BLaER1 (cell line): ENCODE measurements at regions not wholly inside any gene's neighbourhood (a gene's known extent, or its start where the extent isn't known, plus 50 kb on each side); places are given as distances from the start of the nearest gene placed in this dataset.
"Not testable (repeated sequence)": the region's sequence is repeated elsewhere in the genome, so short reads cannot be mapped to it uniquely, and the experiment has no call there.

ENCODE experiments used
- H3K27ac ChIP-seq: shearing (Covaris generic); formaldehyde crosslinking; 2 replicates; pipeline ENCODE4 v1.8.1; 2022
- H3K27me3 ChIP-seq: shearing (Covaris generic); formaldehyde crosslinking; 2 replicates; pipeline ENCODE4 v1.8.1; 2022
- H3K36me3 ChIP-seq: shearing (Covaris generic); formaldehyde crosslinking; 2 replicates; pipeline ENCODE4 v1.8.1; 2022
- H3K4me1 ChIP-seq: shearing (Covaris generic); formaldehyde crosslinking; 2 replicates; pipeline ENCODE4 v1.8.1; 2022
- H3K4me2 ChIP-seq: shearing (Covaris generic); formaldehyde crosslinking; 2 replicates; pipeline ENCODE4 v1.8.1; 2022
- H3K4me3 ChIP-seq: shearing (Covaris generic); formaldehyde crosslinking; 2 replicates; pipeline ENCODE4 v1.8.1; 2022
- H3K9ac ChIP-seq: shearing (Covaris generic); formaldehyde crosslinking; 2 replicates; pipeline ENCODE4 v1.8.1; 2022
- H3K9me3 ChIP-seq: shearing (Covaris generic); formaldehyde crosslinking; 2 replicates; pipeline ENCODE4 v1.8.1; 2022
- H4K20me1 ChIP-seq: shearing (Covaris generic); formaldehyde crosslinking; 2 replicates; pipeline ENCODE4 v1.8.1; 2022
- Cebpa-rat ChIP-seq: shearing (Covaris generic); IDR thresholded peaks from 2 replicates; pipeline ENCODE4 v1.8.1; 2022

DNA sequence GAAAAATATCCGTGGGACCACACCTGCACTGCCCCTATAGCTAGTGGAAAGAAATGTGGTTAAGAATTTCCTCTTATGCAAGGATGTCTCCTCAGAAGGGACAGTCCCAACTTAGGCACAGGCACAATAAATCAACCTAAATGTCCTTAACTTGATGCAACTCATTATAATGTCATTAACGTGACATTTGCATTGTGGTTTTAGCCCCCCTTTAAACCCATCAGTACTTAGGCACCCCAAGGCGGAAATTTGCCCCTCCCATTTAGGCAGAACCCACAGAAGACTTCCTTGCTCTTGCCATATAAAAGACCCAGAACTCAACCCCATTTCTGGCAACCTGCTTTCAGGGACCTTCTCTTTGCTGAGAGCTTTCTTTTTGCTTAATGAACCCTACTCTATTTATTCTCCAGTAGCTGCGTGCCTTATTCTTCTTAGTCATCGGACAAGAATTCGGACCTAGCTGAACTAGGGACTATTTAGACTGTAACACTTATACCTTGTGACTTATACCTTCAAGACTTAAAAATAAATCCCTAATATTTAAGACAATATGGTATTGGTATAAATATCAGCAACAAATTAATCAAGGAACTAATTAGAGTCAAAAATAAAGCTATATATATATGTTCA is 1281.6 kb upstream of the TMEFF2 start:
- Histone ChIP-seq H3K9me3 (no peaks in the 10 kb centered on the region), H3K9ac (no peak overlapping the region), H3K27ac (no peak overlapping the region), H3K4me1 (no peaks in the 10 kb centered on the region), H3K27me3 (no peaks in the 10 kb centered on the region), H3K36me3 (no peaks in the 10 kb centered on the region), H3K4me2 (no peak overlapping the region), H4K20me1 (no peaks in the 10 kb centered on the region), H3K4me3 (no peak overlapping the region)
- TF ChIP-seq Cebpa-rat = no peak

DNA sequence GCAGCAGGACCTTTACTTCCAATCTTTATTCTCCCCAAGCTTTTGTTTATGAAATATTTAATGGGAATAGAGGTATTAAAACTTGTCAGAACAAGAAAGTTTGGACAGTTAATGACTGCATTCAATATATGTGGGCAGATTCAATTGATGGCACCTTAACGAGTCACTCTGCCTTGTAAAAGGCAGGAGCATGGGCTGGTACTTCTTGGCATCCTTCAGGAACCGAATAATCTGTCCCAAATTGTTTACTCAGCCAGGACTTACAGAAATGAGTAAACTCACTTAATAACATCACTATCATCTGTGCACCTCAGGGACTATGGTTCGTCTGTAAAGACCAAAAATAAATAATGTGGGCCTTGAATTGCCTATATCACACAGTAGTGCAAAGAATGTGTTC is 1280.3 kb upstream of the TMEFF2 start:
- Histone ChIP-seq H3K4me1 (no peaks in the 10 kb centered on the region), H3K36me3 (no peaks in the 10 kb centered on the region), H3K27me3 (no peaks in the 10 kb centered on the region), H4K20me1 (no peaks in the 10 kb centered on the region), H3K27ac (no peak overlapping the region), H3K9me3 (no peaks in the 10 kb centered on the region), H3K9ac (no peak overlapping the region), H3K4me3 (no peak overlapping the region), H3K4me2 (no peak overlapping the region)
- TF ChIP-seq Cebpa-rat = no peak

DNA sequence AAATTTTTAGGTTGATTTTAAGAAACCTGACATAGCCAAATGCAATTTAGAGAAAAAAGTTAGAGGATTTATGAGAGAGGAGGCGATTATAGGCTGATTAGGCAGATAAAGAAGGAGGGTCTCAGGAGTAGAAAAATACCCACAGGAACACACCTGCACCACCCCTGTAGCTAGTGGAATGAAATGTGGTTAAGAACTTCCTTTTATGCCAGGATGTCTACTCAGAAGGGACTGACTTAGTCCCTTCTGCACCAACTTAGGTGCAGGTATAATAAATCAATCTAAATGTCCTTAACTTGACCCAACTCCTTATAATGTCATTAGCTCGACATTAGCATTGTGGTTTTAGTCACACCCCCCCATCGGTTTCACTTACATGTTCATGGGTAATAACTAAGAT is 1274.5 kb upstream of the TMEFF2 start:
- no peak for TF ChIP-seq Cebpa-rat
- Histone ChIP-seq H3K27me3 (no peaks in the 10 kb centered on the region), H3K4me3 (no peak overlapping the region), H3K36me3 (no peaks in the 10 kb centered on the region), H3K9ac (no peak overlapping the region), H3K4me1 (no peaks in the 10 kb centered on the region), H3K9me3 (no peaks in the 10 kb centered on the region), H3K27ac (no peak overlapping the region), H3K4me2 (no peak overlapping the region), H4K20me1 (no peaks in the 10 kb centered on the region)

DNA sequence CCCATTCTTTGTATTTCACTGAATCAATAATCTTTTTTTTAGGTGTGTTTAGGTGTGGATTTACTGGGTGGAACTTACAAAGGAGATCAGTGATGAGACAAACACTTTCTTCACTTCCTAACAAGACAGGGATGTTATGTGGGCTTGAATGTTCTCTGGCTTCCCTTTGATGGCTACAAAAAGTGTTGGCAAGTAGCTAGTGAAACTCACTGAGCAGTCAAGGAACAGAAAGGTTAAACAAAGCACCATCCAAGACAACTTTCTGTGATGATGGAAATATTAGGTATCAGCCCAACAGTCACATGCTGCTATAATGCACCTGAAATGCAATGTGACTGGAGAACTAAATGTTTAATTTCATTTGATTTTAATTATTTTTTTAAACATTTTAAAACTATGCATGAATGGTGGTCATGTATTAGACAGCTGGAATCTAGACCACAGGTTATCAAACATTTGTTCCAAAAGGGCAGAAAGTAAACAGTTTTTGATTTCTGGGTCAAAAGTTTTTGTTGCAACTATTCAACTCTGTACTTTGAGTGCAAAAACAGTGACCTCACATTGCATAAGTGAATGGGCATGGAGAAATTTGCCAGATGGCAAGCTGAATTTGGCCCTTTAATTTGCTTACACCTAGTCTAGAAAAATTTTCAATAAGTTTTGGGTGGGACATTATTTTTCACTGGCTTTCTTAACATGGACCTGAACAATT is 1272.7 kb upstream of the TMEFF2 start:
- TF ChIP-seq Cebpa-rat = no peak
- no peaks in the 10 kb centered on the region for H3K4me1 ChIP-seq
- H3K36me3 ChIP-seq = no peaks in the 10 kb centered on the region
- H3K27me3 ChIP-seq = no peaks in the 10 kb centered on the region
- no peaks in the 10 kb centered on the region for H3K9me3 ChIP-seq
- H3K27ac ChIP-seq = no peak overlapping the region
- H3K4me2 ChIP-seq = no peak overlapping the region
- H3K9ac ChIP-seq = no peak overlapping the region
- H3K4me3 ChIP-seq = no peak overlapping the region
- H4K20me1 ChIP-seq = no peaks in the 10 kb centered on the region

DNA sequence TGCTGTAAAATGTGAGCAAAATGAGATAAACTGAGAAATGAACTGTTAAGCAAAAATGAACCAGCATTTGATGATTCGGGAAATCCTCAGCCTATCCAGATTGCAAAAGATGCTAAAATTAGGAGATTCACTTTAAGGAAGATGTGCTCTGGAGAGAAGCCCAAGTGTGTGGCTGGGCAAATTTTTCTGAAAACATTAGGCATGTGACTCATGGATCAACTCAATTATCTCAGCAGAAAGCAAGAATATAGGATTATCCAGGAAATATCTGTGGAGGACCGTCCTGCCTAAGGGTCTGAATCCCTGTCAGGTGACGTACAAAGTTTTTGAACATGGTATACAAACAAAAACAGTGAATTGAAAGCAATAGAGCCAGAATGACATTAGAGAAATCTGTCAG is 1268.3 kb upstream of the TMEFF2 start:
- H3K27ac ChIP-seq = no peak overlapping the region
- TF ChIP-seq Cebpa-rat = no peak
- H3K9ac ChIP-seq = no peak overlapping the region
- no peaks in the 10 kb centered on the region for H4K20me1 ChIP-seq
- no peaks in the 10 kb centered on the region for H3K27me3 ChIP-seq
- H3K4me1 ChIP-seq = no peaks in the 10 kb centered on the region
- no peaks in the 10 kb centered on the region for H3K9me3 ChIP-seq
- H3K36me3 ChIP-seq = no peaks in the 10 kb centered on the region
- H3K4me2 ChIP-seq = no peak overlapping the region
- no peak overlapping the region for H3K4me3 ChIP-seq

DNA sequence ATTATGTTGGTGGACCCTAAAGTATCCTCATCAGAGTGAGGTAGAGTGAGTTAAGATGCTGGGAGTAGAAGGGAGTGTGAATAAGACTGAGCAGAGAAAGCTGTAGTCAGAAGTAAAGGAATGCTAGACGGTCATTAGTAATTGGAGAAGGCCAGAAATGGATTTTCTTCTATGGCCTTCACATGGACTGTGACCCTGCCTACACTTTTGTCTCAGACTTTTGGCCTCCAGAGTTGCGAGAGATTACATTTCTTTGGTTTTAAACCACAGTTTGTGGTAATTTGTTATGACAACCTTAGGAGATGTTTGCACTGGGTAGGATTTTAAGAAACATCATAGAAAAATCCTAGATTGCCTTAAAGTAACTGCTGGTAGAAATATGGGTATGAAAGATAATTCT is 1267.7 kb upstream of the TMEFF2 start:
- H3K36me3 ChIP-seq = no peaks in the 10 kb centered on the region
- no peaks in the 10 kb centered on the region for H3K9me3 ChIP-seq
- no peak for TF ChIP-seq Cebpa-rat
- no peaks in the 10 kb centered on the region for H4K20me1 ChIP-seq
- H3K9ac ChIP-seq = no peak overlapping the region
- no peaks in the 10 kb centered on the region for H3K4me1 ChIP-seq
- H3K4me3 ChIP-seq = no peak overlapping the region
- H3K4me2 ChIP-seq = no peak overlapping the region
- no peak overlapping the region for H3K27ac ChIP-seq
- H3K27me3 ChIP-seq = no peaks in the 10 kb centered on the region

DNA sequence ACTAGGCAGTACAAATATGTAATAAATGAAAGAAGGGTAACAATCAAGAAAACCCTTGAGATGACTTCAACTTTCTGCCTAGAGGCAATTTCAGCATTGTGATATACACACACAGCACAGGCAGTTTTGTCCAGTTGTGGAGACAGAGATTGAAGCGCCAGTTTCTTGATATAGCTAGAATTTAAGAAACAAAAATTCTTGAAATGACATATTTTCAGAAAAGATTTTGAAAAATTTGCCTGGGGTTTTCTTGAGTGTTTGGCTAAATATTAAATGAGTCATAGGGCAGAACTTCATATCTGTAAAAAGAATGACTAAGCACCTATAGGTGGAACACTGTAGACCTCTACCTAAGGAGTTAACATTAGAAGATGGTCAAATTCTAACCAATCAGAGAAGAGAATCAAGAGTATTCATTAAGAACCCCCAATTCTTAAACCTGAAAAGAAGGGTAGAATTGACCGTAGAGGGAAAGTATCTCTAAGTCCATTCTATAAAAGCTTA is 1266.8 kb upstream of the TMEFF2 start:
- no peaks in the 10 kb centered on the region for H3K4me1 ChIP-seq
- H3K27me3 ChIP-seq = no peaks in the 10 kb centered on the region
- no peak overlapping the region for H3K27ac ChIP-seq
- H3K9me3 ChIP-seq = no peaks in the 10 kb centered on the region
- H3K4me2 ChIP-seq = no peak overlapping the region
- no peaks in the 10 kb centered on the region for H4K20me1 ChIP-seq
- H3K9ac ChIP-seq = no peak overlapping the region
- no peak overlapping the region for H3K4me3 ChIP-seq
- TF ChIP-seq Cebpa-rat = no peak
- H3K36me3 ChIP-seq = no peaks in the 10 kb centered on the region

DNA sequence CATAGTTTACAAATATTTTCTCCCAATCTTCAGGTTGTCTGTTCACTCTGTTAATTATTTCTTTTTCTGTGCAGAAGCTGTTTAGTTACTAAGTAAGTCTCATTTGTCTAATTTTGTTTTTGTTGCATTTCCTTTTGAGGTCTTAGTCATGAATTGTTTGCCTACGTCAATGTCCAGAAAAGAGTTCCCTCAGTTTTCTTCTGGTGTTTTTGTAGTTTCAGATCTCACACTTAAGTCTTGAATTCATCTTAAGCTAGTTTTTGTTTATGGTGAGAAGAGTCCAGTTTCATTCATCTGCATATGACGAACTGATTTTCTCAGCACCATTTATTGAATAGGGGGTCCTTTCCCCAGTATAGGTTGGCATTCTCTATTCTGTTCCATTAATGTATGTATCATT is 1252.2 kb upstream of the TMEFF2 start:
- TF ChIP-seq Cebpa-rat = no peak
- no peaks in the 10 kb centered on the region for H3K27me3 ChIP-seq
- no peak overlapping the region for H3K27ac ChIP-seq
- no peaks in the 10 kb centered on the region for H3K36me3 ChIP-seq
- H3K9me3 ChIP-seq = no peaks in the 10 kb centered on the region
- no peak overlapping the region for H3K4me3 ChIP-seq
- H3K4me1 ChIP-seq = no peaks in the 10 kb centered on the region
- H3K9ac ChIP-seq = no peak overlapping the region
- no peaks in the 10 kb centered on the region for H4K20me1 ChIP-seq
- H3K4me2 ChIP-seq = no peak overlapping the region

DNA sequence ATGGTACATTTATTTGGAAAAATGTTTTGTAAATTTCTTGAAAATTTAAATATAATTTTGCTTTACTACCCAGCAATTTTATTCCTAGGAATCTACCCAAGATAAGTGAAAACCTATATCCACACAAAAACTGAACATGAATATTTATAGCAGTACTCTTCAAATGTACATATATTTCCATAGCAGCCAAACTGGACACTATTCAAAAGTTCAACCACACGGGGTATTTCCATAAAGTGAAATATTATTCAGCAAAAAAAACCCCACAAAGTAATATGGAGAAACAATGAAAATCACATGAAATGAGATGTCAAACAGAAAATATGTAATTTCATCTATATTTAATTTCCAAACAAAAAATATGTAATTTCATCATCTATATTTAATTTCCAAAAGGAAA is 1247.6 kb upstream of the TMEFF2 start:
- no peak for TF ChIP-seq Cebpa-rat
- no peak overlapping the region for H3K9ac ChIP-seq

DNA sequence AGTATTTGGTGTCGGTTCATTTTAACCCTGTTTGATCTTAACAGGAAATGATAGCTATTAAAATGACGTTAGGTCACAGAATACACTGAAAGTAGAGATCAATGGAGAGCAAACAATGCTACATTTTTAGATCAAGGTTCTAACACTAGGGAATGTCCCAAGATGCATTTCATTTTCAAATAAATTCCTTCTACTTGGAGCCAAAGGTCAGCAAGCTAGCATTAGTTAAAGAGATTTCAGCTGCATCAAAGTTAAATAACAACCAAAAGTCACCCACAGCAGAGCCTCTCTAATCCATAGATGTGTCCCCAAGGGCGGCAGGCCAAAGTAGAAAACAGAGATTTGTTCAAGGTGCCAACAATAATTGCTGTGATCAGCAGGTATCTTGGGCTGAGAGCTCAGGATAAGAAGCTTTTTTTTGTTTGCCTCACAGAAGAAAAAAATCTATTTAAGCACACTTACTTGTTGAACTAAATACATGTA is 1233.6 kb upstream of the TMEFF2 start:
- H3K4me2 ChIP-seq = no peak overlapping the region
- TF ChIP-seq Cebpa-rat = no peak
- no peaks in the 10 kb centered on the region for H3K4me1 ChIP-seq
- no peaks in the 10 kb centered on the region for H3K9me3 ChIP-seq
- no peak overlapping the region for H3K4me3 ChIP-seq
- H3K9ac ChIP-seq = no peak overlapping the region
- H3K27ac ChIP-seq = no peak overlapping the region
- no peaks in the 10 kb centered on the region for H3K27me3 ChIP-seq
- no peaks in the 10 kb centered on the region for H3K36me3 ChIP-seq
- H4K20me1 ChIP-seq = no peaks in the 10 kb centered on the region

More for the DNA sequence above, 1247.6 kb upstream of the TMEFF2 start:
- H3K9me3 ChIP-seq = no peaks in the 10 kb centered on the region
- no peak overlapping the region for H3K27ac ChIP-seq
- H3K36me3 ChIP-seq = no peaks in the 10 kb centered on the region
- no peaks in the 10 kb centered on the region for H4K20me1 ChIP-seq
- H3K4me1 ChIP-seq = no peaks in the 10 kb centered on the region
- H3K4me3 ChIP-seq = no peak overlapping the region
- H3K27me3 ChIP-seq = no peaks in the 10 kb centered on the region
- no peak overlapping the region for H3K4me2 ChIP-seq

DNA sequence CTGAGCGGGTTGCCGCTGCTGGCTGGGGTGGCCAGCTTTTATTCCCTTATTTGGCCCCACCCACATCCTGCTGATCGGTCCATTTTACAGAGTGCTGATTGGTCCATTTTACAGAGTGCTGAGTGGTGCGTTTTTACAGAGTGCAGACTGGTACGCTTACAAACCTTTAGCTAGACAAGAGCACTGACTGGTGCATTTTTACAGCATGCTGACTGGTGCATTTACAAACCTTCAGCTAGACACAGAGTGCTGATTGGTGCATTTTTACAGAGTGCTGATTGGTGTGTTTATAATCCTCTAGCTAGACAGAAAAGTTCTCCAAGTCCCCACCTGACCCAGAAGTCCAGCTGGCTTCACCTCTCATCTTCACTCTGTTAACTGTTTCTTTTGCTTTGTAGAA is 1217.6 kb upstream of the TMEFF2 start:
- not testable (repeated sequence) for H3K36me3 ChIP-seq, H3K9ac ChIP-seq, H3K4me3 ChIP-seq, H4K20me1 ChIP-seq, H3K27ac ChIP-seq, H3K9me3 ChIP-seq, H3K27me3 ChIP-seq, H3K4me2 ChIP-seq, H3K4me1 ChIP-seq
